Left renal pelvis (tissue), 4 donors: ENCODE measurements at regions not wholly inside any gene's neighbourhood (a gene's known extent, or its start where the extent isn't known, plus 50 kb on each side); places are given as distances from the start of the nearest gene placed in this dataset.

ENCODE experiments used
- DNase-seq, 4 donors: peaks; one replicate each; pipeline ENCODE4 v3.0.0-alpha.2; 2013; ENCODE audit warnings: low read depth in 4 of 4, low spot score in 3 of 4

DNA sequence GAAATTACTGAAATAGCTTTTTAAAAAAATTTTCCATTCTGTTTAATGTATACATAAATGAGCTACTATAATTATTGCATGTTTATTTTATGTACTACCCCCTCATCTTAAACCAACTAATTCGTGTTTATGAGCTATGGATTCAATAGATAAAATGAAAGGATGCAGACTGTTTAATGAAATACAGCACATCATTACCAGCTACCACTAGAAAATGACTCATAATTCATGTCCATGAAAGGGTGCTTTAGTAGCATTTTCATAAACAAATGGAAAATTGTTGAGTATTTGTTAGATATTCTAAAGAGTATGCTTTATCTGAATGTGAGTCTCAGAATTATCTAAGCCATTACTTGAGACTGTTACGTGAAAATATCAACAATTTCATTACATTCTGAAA, 1590.1 kb downstream of the HACE1 start:
- no peak for DNase-seq

DNA sequence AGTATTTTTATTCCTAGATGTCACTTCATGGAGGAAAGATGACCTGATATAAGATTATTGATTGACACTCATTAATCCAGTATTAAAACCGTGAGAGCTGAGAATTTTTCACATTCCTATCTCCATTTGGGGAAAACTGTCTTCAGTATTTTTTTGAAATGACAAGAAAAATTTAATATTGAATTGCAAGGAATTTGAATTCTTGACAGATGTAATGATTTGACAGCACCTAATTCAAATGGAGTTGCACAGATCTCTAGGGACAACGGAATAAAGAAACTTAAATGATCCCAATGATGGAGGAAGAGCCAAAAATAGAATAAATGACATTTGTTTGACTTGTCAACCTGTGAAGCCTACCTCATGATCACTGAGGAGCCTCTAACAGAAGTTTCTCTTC, 1591.4 kb downstream of the HACE1 start:
- no peak for DNase-seq

DNA sequence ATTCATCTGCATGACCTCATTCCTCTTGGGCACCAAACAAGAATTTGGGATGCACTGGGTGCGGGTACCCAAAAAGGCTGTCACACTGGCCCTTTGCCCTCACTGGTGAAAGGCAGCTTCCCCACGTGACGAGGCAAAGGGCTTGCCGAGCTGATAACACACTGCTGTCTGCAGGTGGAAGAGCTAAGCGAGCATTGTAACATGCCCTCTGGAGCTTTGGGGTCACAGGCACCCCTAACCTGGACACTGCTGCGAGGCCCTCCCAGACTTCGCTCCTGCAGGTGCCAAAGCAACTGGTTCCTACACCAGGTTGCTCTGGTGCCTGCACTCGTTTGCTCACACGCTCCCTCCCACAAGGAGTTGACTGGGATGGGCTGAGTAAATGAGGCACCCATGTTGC, 1595.7 kb downstream of the HACE1 start:
- DNase-seq = no peak

DNA sequence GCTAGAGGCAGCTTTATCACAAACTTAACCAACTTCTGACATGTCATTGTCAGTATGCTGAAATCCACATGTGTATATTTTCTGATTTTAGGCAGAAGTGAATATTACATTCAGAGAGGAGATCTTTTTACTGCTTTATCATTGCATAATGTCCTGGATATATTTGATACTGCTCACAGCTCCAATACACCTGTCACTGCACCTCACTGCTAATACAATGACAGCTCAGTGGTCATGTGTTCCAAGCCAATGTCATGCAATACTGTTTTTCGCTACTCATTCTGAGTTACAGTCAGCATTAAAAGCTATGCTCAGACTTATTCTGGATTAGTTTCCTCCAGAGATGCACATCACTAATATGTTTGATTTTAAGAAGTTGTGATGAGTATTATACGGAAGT, 1604.6 kb downstream of the HACE1 start:
- DNase-seq = no peak

DNA sequence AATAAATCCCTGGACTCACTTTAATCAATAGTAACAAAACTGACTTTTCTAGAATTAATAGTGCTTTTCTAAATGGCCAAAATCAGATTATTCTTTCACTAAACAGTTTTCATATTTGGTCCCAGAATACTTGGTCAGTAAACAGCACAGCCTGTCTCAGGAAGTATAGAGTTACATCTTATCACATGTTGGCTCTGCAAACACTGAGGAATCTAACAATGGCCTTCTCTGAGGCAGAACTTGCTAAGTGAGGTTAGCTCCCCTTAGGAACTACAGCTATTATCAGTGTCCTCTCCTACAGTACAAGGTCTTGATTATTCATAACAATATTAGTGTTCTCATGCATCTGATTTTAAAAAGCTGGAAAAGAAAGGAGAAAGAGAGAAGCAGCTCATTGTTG, 1622.8 kb downstream of the HACE1 start:
- no peak for DNase-seq

DNA sequence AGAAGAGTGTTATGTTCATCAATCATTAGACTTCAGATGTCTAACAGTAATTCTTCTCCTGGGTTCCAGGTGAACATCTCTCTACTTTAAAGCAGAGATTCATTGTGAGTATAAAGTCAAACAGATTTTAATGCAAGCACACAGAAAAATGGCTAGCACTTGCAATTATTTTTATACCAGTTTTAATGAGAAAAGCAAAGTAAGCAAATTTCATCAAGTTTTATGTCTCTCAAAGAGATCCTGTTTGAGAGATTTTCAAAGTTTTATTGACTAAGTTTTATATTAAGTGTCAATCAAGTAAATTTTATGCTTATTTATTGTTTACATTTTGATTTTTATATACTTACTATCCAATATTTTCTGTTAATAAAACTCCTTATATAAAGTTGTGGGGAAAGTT, 1628.5 kb downstream of the HACE1 start:
- no peak for DNase-seq

DNA sequence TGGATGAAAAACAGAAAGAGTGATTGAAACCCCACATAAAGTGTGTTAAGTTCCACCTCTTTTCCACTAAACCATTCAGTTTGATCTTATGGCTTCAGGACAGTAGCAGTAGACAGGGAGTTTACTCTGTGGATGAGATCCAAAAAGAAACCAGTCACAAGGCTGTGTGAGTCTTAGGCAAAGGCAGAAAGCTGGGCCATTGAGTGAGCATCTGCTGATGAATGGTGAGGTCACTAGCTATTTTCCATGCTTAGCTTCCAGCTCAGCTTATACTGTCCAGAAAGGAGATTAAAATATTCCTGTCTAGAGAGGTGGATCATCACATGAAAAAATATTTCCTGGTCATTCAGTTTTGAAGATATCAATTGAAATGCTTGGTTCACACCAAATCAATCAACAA, 1643.9 kb downstream of the HACE1 start:
- no peak for DNase-seq

DNA sequence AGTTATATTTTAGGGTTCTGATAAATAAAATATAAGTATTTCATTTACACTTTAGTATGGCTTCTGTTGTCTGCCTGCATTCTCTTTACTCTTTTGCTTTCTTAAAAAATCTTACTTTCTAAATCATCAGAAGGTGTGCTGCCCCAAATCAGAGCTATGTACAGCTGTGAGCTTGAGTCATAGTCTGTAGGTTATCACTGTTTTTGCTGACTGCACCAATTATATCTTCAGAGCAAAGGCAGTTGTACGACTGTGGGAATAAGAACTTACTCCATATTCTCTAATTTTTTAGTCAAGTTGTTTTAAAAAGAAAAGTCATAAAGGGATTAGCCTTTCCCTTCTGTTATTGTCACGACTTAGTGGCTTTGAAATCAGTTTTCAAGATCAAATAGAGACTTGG, 1649.0 kb downstream of the HACE1 start:
- no peak for DNase-seq

DNA sequence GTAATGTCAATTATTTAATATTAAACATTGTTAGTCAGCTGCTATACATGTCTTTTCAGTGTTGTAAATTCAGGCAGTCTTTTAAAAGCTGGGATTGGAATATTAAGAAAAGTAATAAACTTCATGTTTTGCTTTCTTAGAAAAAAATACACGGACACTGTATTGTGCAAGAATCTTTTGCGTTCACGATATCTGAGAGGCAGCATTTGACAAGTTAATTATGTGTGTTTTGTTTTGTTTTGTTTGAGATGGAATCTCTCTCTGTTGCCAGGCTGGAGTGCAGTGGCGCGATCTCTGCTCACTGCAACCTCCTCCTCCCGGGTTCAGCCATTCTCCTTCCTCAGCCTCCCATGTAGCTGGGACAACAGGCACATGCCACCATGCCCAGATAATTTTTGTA, 1661.3 kb downstream of the HACE1 start:
- DNase-seq = no peak

DNA sequence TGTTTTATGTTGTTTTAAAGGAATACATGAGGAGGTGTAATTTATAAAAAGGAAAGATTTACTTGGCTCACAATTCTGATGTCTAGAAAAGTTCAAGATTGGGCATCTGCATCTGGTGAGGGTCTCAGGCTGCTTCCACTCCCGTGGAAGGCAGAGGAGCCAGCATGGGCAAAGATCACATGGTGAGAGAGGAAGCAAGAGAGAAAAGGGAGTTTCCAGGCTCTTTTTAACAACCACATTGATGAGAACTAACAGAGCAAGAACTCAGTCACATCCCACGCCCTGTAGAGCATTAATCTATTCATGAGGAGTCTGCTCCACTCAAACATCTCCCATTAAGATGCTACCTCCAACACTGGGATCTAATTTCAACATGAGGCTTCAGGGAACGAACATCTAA, 1666.3 kb downstream of the HACE1 start:
- DNase-seq = no peak

DNA sequence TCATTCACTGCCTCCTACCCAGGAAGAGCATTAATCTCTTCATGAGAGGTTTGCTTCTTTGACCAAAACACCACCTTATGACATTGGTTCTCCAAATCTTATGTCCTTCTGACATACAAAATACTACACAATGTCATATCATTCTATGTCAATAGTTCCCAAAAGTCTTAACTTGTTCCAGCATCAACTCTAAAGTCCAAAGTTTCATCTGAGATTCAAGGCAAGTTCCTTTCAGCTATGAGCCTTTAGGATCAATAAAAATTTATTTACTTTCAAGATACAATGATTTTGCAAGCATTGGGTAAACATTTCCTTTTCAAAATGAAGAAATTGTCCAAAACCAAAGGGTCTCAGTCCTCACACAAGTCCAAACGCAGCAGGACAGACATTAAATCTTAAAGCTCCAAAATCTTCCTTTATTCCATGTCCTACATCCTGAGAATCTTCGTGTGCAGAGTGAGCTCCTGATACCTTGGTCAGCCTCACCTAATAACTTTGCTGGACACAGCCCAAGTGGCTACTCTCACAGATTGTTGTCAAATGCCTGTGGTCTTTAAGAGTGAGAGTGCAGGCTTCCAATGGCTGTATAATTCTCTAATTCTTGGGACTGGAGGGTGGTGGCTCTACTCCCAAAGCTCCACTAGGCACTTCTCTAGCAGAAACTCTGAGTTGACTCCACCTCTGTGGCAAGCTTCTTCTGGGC, 1668.2 kb downstream of the HACE1 start:
- DNase-seq = no peak

DNA sequence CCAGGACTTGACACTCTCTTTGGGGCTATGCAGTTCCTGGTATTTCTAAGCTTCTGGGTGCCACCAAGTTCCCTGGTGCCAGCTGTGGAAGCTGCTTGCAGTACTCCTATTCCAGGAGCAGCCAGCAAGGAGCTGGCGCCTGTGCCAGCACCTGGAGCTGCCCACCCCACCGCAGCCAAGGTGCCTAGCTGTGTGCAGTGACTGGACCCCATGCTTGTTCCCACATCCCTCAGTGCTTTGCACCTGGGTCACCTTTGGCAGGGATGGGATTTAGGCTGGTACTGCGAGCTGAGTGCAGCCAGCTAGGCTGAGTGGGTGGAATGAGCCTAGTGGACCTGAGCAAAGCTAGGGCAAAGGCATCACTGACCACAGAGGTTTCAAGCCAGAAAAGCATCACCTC, 1674.9 kb downstream of the HACE1 start:
- DNase-seq = no peak

DNA sequence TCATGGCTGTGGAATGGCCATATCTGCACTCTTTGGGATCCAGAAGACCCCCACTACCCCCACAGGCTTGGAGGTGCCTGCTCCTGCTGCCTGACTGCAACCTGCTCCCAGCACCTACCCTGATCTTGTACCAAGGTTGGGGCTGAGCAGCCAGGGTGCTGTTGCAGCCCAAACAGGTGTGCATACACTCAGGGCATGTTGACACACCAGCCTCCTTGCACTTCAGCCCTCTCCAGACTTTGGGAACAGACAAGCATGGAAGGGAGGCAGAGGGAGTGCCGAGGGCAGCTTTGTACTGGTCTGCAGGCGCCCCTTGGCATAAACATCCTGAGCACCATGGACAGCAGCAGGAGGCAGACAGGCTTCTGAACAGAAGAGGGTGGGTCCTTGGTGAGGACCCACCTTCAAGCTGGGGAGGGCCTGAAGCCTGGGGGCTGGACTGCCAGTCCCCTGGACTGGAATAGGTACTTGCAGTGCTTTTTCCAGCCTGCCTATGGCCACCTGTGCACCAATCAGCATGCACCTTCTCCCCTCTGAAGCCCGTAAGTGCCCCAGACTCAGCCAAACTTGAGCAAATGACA, 1675.8 kb downstream of the HACE1 start:
- no peak for DNase-seq

DNA sequence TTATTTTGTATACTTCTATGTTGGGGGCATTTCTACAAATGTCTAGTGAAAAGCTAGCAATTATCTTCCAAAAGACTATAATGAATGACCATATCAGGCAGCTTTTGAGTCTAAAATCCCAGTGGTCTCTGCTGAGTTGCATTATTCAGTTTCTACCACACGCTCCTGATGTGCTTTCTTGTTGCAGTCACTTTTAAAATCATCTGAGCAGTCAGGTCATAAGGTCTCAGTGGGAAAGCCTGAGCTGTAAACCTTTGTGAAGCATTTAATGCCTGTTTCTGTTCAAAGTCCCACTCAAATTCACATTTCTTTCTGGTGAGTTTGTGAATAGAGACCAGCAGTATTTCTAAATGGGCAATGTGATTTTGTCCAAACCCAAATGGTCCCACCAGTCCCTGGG, 1681.5 kb downstream of the HACE1 start:
- DNase-seq = no peak

DNA sequence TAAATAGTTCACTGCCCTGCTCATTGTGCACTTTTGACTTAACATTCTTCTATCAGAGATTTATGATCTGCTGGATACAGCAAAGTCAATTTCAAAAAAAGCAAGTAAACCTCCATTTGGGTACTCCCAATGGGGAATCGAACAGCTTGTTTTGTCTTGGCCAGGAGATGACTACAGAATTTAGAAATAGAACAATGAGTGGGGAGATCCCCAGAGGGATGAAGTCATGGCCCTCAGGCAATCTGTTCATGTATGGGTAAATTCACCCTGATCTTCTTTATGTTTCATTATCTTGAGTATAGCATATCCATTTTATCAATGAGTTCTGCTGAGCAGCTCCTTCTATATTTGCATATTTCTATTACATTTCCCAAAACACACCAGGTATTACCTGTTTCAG, 1681.9 kb downstream of the HACE1 start:
- DNase-seq = no peak

DNA sequence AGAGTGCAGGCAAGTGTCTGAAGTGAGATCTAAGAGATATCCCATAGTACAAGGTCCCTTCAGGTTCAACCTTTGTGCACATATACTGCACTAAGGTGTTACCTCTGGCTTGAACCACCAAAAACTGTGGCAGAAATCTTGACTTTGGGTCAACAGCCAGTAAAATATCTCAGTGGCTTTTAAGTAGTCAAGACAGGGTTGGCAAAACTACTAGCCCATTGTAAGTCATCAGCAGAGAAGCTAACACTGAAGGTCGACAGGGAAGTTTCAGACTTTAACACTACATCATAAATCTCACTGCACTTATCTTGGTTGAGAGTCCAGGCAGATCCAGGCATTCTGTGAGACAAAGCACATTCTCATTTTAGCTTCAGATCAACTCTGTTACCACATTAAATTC, 1684.7 kb downstream of the HACE1 start:
- DNase-seq = no peak

DNA sequence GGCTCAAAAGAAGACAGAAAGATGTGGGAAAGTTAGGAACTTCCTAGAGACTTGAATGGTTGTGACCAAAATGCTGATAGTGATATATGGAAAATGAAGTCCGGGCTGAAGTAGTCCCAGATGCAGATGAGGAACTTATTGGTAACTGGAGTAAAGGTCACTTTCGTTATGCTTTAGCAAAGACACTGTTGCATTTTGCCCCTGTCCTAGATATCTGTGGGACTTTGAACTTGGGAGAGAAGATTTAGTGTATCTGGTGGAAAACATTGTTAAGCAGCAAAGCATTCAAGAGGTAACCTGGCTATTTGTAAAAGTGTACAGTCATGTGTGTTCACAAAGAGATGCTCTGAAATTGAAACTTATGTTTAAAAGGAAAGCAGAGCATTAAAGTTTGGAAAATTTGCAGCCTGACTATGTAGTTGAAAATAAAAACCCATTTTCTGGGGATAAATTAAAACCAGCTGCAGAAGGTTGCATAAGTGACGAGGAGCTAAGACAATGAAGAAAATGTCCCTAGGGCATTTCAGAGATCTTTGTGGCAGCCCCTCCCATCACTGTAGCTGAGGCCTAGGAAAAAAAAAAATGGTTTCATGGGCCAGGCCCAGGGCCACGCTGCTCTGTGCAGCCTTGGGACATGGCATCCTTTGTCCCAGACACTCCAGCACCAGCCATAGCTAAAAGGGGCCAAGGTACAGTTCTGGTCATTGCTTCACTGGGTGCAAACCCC, 1692.2 kb downstream of the HACE1 start:
- DNase-seq = no peak

DNA sequence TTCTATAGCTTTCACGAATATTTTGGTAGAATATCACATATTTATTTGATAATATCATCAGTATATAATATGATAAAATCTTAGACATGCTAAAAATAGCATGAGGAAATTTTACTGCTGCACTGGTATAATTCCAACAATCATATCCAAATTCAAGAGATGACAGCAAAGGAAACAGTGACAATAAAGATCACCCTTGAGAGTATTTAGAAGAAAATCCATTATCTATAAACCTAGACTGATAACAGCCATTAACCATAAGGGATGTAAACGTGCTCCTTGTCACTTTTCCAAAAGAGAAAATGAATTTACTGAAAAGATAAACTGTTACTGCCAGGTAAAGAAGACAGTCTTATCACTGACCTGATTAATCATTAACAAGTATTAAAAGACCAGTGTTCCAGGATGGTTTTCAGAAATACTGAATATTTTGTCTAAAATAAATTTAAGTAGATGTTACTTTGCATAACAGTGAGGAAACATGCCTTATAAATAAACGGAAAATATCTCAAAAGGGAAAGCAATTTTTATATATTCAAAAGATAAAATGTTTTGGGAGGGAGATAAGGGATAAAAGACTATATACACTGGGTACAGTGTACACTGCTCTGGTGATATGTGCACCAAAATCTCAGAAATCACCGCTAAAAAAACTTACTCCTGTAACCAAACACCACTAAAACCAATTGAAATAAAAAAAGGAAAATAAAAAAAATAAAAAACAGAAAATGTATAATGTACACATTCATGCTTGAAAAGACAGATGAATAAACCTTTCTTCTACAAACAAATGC, 1704.7 kb downstream of the HACE1 start:
- DNase-seq = no peak

DNA sequence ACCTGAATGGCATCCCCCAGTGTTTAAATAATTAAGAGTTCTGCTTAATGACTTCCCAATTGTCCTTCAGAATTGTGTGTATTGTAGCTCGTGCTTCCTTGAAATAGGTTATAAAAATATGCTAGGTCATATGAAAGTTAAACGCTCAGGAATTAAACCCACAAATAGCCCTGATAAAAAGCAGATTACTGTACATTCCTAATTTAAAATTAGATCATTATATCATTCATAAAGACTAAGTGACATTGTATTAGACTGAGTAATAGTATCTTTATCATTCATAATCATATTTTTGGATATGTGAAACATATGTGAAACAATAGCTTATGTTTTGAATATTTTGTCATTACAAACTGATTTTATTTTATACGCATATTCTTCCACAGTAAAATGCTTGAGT, 1706.7 kb downstream of the HACE1 start:
- no peak for DNase-seq

DNA sequence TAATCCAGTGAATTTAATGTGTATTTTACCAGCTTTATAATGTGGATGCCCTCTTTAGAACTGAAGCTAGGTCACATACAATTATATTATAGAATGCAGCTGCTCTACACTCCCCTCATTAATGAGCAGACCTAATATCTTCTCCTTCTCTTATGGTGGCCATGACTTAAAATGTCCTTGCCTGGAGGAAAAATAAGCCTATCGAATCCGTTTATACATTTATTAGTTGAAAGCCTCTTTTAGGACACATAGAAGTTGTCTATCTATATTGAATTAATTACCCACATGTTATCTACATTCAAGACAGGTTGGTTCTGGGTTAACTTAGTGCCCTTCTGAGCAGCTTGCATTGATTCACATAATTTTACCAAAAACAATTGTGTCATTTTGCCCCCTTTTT, 1716.8 kb downstream of the HACE1 start:
- no peak for DNase-seq

DNA sequence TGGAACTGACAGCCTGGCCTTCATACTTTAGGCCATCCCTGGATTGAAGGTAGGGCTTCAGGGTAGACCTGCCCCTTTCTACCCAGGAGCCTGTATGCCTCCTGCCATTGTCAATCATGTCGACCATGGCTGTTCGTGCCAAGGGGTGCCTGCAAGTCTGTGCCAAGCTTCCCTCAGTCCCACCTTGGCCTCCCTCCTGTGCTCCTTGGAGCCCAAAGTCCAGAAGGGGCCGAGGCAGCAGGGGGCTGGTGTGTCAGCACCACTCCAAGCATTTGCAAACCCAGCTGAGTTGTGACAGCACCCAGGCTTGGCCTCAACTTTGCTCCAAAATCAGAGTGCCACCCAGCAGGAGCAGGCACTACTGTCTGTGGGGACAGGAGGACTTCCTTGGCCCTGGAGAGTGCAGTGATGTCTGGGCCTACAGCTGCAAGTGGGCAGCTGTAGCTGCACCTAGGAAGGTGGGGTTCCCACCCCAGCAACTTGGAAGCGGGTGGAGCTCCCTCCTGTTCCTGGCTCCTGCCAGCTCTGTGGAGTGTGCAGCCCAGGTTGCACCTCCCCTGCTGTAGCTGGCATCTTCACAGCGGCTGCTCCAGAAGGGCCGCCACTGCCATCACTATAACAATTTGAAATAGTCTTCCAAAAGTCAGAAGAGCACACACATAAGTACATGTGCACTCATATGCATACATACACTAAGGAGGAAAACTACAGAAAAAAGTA, 1719.3 kb downstream of the HACE1 start:
- DNase-seq = no peak
